Vagina (tissue), 2 donors: ENCODE measurements at regions not wholly inside any gene's neighbourhood (a gene's known extent, or its start where the extent isn't known, plus 50 kb on each side); places are given as distances from the start of the nearest gene placed in this dataset.

Experiments
- DNase-seq, 2 donors: peaks; one replicate each; pipeline ENCODE4 v3.0.0-alpha.2; 2017; ENCODE audit errors: extremely low spot score in 2 of 2
- H3K27ac ChIP-seq: fragments of 200-600 bp; sonication (generic); one replicate; pipeline ENCODE4 v1.5.1; 2019
- H3K27me3 ChIP-seq: fragments of 200-600 bp; sonication (generic); one replicate; pipeline ENCODE4 v1.5.1; 2019
- H3K36me3 ChIP-seq, 2 donors: fragments of 200-600 bp; sonication (generic); one replicate each; pipeline ENCODE4 v1.5.1; 2017 to 2019
- H3K4me1 ChIP-seq: fragments of 200-600 bp; sonication (generic); one replicate; pipeline ENCODE4 v1.5.1; 2019
- H3K4me3 ChIP-seq, 2 donors: fragments of 200-600 bp; sonication (generic); 1 replicate in 1 of 2; 2 replicates in 1 of 2; pipeline ENCODE4 v1.5.1; 2016 to 2019
- H3K9me3 ChIP-seq: fragments of 200-600 bp; sonication (generic); one replicate; pipeline ENCODE4 v1.5.1; 2019
- POLR2A ChIP-seq, 2 donors: fragments of 450-650 bp; IDR thresholded peaks; one replicate each; pipeline ENCODE4 v1.6.1; 2017; ENCODE audit warnings: antibody characterized with exemption in 2 of 2, mild to moderate bottlenecking in 2 of 2, moderate library complexity in 2 of 2
- POLR2AphosphoS5 ChIP-seq, 2 donors: sonication (generic); formaldehyde crosslinking; IDR thresholded peaks; one replicate each; pipeline ENCODE4 v1.9.0; 2017; ENCODE audit warnings: antibody characterized with exemption in 2 of 2, mild to moderate bottlenecking in 2 of 2, low read depth in 1 of 2; ENCODE audit not compliant: insufficient read depth in 1 of 2
- intact Hi-C: fragments of 100-400 bp; cut with DNase I; formaldehyde crosslinking; loops from one replicate; pipeline ENCODE4 v1.15.1; 2023
- TF ChIP-seq, protein P1 (sequence below), 3 experiments: fragments of 450-650 bp in 2 of 3; fragments of 200-600 bp in 1 of 3; sonication (generic) in 1 of 3; IDR thresholded peaks; one replicate each; pipeline ENCODE4 v1.5.1; 2017 to 2019; ENCODE audit warnings: antibody characterized with exemption in 3 of 3, mild to moderate bottlenecking in 2 of 3, moderate library complexity in 2 of 3

DNA sequence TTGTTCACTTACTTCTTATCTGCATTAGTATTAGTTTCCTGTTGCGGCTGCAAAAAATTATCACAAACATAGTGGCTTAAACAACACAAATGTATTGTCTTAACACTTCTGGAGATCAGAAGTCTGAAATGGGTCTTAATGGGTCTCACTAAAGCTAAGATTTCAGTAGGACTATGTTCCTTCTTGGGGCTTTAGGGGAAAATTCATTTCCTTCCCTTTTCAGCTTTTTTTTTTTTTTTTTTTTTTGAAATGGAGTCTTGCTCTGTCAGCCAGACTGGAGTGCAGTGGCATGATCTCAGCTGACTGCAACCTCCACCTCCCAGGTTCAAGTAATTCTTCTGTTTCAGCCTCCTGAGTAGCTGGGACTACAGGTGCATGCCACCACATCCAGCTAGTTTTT is 78.1 kb upstream of the KLF3 start:
- intact Hi-C loops = no loop called here
- Histone ChIP-seq H3K4me3 (no peak overlapping the region), H3K4me1 (no peaks in the 10 kb centered on the region), H3K27me3 (no peaks in the 10 kb centered on the region), H3K9me3 (no peaks in the 10 kb centered on the region), H3K36me3 (no peaks in the 10 kb centered on the region), H3K27ac (no peak overlapping the region)
- TF ChIP-seq POLR2AphosphoS5 (IDR thresholded peaks at IDR 0.05; ENCODE audit: insufficient read depth in 1 of 2, low read depth in 1 of 2) (no peak), POLR2A (IDR thresholded peaks at IDR 0.05) (no peak)
- TF ChIP-seq, protein P1, sequence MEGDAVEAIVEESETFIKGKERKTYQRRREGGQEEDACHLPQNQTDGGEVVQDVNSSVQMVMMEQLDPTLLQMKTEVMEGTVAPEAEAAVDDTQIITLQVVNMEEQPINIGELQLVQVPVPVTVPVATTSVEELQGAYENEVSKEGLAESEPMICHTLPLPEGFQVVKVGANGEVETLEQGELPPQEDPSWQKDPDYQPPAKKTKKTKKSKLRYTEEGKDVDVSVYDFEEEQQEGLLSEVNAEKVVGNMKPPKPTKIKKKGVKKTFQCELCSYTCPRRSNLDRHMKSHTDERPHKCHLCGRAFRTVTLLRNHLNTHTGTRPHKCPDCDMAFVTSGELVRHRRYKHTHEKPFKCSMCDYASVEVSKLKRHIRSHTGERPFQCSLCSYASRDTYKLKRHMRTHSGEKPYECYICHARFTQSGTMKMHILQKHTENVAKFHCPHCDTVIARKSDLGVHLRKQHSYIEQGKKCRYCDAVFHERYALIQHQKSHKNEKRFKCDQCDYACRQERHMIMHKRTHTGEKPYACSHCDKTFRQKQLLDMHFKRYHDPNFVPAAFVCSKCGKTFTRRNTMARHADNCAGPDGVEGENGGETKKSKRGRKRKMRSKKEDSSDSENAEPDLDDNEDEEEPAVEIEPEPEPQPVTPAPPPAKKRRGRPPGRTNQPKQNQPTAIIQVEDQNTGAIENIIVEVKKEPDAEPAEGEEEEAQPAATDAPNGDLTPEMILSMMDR (IDR thresholded peaks at IDR 0.05) = no peak
- no peak for DNase-seq

DNA sequence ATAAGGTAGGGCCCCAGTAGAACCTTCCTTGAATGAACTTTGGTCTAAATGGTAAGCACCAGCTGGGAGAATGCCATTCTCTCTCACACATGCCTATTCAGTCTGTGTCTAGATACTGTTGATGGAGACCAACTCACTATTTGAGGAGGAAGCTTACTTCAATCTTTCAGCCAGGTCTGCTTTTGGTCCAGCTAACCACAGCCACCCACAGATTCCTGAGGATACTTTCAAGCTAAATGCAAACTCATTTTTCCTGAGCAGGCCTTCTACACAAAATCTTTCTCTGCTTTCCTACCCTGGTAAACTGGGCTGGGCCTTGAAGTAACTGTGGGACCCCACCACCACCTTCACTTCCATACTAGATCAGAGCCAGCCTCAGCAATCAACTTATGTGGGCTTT is 76.9 kb upstream of the KLF3 start:
- DNase-seq = no peak
- Histone ChIP-seq H3K4me1 (no peaks in the 10 kb centered on the region), H3K36me3 (no peaks in the 10 kb centered on the region), H3K9me3 (no peaks in the 10 kb centered on the region), H3K27ac (no peak overlapping the region), H3K27me3 (no peaks in the 10 kb centered on the region), H3K4me3 (no peak overlapping the region)
- intact Hi-C loops = no loop called here
- no peak for TF ChIP-seq POLR2A (IDR thresholded peaks at IDR 0.05)
- TF ChIP-seq POLR2AphosphoS5 (IDR thresholded peaks at IDR 0.05; ENCODE audit: insufficient read depth in 1 of 2, low read depth in 1 of 2) = no peak
- TF ChIP-seq, protein P1 (IDR thresholded peaks at IDR 0.05) = no peak

- Histone ChIP-seq H3K4me1 (no peaks in the 10 kb centered on the region), H3K36me3 (no peaks in the 10 kb centered on the region), H3K27me3 (no peaks in the 10 kb centered on the region), H3K4me3 (no peak overlapping the region), H3K9me3 (no peaks in the 10 kb centered on the region), H3K27ac (no peak overlapping the region)
- intact Hi-C loops = no loop called here
- DNase-seq = no peak
- TF ChIP-seq POLR2A (IDR thresholded peaks at IDR 0.05) (no peak), POLR2AphosphoS5 (IDR thresholded peaks at IDR 0.05; ENCODE audit: insufficient read depth in 1 of 2, low read depth in 1 of 2) (no peak)
- TF ChIP-seq, protein P1 (IDR thresholded peaks at IDR 0.05) = no peak
These were observed 74.0 kb upstream of the KLF3 start for GRCh38 chr4:38590046-38590445.

- Histone ChIP-seq H3K27ac (no peak overlapping the region), H3K9me3 (no peaks in the 10 kb centered on the region), H3K36me3 (no peaks in the 10 kb centered on the region), H3K4me3 (no peak overlapping the region), H3K4me1 (no peaks in the 10 kb centered on the region), H3K27me3 (no peaks in the 10 kb centered on the region)
- peak in 1 of 2 donors; percentile 47 for TF ChIP-seq POLR2AphosphoS5 (IDR thresholded peaks at IDR 0.05; ENCODE audit: insufficient read depth in 1 of 2, low read depth in 1 of 2)
- TF ChIP-seq, protein P1 (IDR thresholded peaks at IDR 0.05) = no peak
- intact Hi-C loops = no loop called here
- DNase-seq = no peak
These were observed 72.2 kb upstream of the KLF3 start for GRCh38 chr4:38591617-38592337.

DNA sequence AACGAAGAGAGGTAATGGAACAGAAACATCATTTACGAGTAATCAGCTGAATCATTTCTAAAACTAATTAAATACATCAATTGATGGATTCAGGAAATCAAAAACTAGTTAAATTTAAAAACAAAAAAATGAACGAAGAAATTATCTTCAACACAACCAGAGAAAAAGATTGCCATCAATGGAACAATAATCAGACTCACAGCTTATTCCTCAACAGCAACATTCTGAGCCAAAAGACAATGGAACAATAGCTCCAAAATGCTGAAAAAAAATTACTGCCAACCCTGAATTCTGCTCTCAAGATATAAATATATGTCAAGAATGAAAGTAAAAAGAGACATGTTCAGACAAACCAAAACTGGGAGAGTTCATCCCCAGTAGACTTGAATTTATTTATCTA is 65.5 kb upstream of the KLF3 start:
- Histone ChIP-seq H3K4me3 (no peak overlapping the region), H3K27ac (no peak overlapping the region), H3K4me1 (no peaks in the 10 kb centered on the region), H3K36me3 (no peaks in the 10 kb centered on the region), H3K9me3 (no peaks in the 10 kb centered on the region), H3K27me3 (no peaks in the 10 kb centered on the region)
- intact Hi-C loops = no loop called here
- DNase-seq = no peak
- TF ChIP-seq POLR2A (IDR thresholded peaks at IDR 0.05) = no peak
- TF ChIP-seq POLR2AphosphoS5 (IDR thresholded peaks at IDR 0.05; ENCODE audit: insufficient read depth in 1 of 2, low read depth in 1 of 2) = no peak
- TF ChIP-seq, protein P1 (IDR thresholded peaks at IDR 0.05) = no peak
